Adrenal gland (tissue), 5 donors: ENCODE measurements at regions not wholly inside any gene's neighbourhood (a gene's known extent, or its start where the extent isn't known, plus 50 kb on each side); places are given as distances from the start of the nearest gene placed in this dataset.

Source experiments
- POLR2A ChIP-seq, 2 donors: fragments of 450-650 bp; IDR thresholded peaks; one replicate each; pipeline ENCODE4 v1.6.1; 2017; ENCODE audit warnings: antibody characterized with exemption in 2 of 2, mild to moderate bottlenecking in 2 of 2, moderate library complexity in 1 of 2
- TF ChIP-seq, protein P1 (sequence below), 6 experiments: fragments of 450-650 bp in 4 of 6; fragments of 200-600 bp in 2 of 6; sonication (generic) in 1 of 6; IDR thresholded peaks; 1 replicate in 5 of 6; 2 replicates in 1 of 6; pipeline versions ENCODE4 v1.5.1 to v1.8.0; 2016 to 2021; ENCODE audit warnings: antibody characterized with exemption in 6 of 6, mild to moderate bottlenecking in 2 of 6, moderate library complexity in 1 of 6
- donor health status: DM: no; HTN: no; CAD: no.

DNA sequence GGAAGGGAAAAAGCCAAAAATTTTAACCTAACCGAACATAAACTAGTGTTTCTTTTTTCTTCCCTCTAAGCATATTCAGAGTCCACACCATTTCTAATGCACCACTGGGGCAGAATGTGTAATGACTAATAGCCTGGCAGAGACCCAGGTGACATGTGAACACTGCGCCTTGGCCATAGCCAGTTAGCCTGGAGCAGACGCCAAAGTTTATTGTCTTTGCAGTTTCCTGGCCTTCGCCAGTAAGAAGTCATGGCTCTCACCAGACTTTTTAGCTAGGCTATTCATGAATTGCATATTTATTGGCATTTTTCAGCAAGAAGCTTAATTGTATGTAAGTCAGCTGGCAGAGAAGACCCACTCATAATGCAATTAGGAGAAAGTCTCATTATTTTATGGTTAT, 182.8 kb upstream of the SLC27A6 start:
- TF ChIP-seq, protein P1, sequence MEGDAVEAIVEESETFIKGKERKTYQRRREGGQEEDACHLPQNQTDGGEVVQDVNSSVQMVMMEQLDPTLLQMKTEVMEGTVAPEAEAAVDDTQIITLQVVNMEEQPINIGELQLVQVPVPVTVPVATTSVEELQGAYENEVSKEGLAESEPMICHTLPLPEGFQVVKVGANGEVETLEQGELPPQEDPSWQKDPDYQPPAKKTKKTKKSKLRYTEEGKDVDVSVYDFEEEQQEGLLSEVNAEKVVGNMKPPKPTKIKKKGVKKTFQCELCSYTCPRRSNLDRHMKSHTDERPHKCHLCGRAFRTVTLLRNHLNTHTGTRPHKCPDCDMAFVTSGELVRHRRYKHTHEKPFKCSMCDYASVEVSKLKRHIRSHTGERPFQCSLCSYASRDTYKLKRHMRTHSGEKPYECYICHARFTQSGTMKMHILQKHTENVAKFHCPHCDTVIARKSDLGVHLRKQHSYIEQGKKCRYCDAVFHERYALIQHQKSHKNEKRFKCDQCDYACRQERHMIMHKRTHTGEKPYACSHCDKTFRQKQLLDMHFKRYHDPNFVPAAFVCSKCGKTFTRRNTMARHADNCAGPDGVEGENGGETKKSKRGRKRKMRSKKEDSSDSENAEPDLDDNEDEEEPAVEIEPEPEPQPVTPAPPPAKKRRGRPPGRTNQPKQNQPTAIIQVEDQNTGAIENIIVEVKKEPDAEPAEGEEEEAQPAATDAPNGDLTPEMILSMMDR (IDR thresholded peaks at IDR 0.05): no peak
- no peak for TF ChIP-seq POLR2A (IDR thresholded peaks at IDR 0.05)
